NCI-H774 (cell line): ENCODE measurements at regions not wholly inside any gene's neighbourhood (a gene's known extent, or its start where the extent isn't known, plus 50 kb on each side); places are given as distances from the start of the nearest gene placed in this dataset.

ENCODE experiments used
- DNase-seq: peaks from one replicate; lab custom pipeline; 2025; lab: John Stamatoyannopoulos, UW

DNA sequence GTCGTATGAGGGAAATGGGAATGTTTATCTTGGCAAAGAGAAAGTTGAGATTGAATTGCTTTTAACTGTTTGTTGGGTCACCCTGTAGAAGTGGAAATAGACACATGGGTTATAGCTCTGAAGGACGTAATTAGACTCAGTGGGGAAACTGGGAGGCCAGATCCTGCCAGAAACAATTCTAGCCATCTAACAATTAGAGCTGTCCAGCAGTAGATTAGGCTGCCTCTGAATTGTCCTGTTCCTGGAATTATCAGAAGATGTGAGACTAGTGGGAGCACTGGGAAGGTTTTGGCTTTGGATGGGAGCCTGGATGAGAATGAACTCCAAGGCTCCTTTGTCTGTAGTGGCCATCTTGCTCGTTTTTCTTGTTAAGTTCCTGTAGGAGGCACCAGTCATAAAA is 61.9 kb upstream of the IGFBP7 start:
- no peak for DNase-seq

DNA sequence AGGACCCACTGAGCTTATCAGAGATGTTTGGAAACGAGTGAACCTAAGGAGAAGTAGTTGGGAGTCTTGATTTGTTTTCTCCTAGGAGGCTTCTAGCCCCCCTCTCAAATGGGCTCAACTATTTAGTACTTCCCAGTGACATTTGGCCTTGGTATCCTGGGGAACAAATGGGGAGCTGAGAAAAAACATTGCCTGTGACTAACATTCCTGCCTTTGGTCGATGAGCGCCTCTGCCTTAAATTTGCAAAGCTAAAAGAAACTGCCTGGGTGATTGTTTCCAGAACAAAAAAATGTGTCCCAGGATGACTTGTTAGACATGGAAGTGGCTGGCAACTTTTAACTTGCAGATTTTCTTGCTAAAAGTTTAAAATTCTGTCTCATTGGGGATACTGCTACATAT is 58.8 kb upstream of the IGFBP7 start:
- no peak for DNase-seq

DNA sequence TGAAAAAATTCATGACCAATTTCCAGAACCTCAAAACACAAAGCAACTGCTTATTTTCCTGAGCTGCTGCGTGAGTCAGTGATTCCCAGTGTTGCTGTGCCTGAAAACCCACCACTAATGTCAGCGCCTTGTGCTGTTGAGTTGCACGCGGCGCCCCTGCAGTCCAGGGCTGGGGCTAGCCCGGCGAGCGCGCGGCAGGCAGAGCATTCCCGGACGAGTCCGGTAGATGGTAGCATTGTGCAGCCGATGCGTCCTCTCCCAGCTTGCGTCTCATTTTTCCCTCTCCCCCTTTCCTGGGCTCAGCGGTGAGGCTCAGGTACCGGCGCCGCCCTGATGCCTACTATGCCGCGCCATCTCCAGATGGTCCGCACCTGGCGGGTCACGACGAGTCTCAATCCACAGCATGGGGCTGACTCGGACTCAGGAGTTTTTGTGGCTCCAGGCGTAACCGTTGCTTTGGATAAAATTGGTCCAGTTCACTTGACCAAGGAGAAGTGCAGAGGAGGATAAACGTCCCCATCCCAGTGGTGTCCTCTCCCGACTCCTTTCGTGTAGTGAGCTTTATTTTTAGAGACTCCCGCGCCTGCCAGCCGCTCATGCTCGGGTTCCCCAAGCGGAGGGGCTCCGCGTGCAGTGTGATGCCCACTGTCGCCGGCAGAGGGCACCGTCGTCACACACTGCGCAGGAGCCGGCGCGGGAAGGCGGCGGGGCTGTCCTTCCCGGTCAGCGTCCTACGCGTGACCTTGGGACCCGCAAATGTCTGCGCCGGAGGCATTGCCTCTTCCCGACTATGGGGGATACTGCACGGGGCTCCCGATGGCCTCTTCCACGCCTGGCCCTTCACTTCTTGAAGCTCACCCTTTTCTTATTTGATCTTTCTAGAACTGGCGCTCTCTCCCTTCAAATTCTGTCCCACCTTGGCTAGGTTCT is 53.6 kb upstream of the IGFBP7 start:
- DNase-seq, result peak; percentile 81

DNA sequence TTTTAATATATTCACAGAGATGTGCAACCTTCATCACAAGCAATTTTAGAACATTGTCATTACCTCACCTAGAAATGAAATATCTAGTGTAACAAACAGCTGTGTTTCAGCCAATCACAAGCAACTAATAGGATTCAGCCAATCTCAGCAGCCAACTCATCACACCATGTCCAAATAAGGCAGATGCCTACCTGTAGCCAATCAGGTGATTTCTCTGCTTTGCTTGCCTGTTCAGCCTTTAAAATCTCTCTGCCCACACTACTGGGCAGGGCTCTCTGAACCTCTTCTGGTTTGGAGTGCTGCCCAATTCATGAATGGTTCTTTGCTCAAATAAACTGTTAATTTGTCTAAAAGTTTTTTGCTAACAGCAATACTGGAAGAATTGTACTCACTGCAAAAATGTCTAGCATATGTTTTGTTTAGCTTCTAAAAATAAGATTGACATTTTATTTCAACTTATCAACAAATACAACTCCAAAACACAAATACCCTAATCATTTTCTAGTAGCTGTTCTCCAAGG is 52.4 kb upstream of the IGFBP7 start:
- DNase-seq, result no peak
